ENCODE measurements at regions not wholly inside any gene's neighbourhood (a gene's known extent, or its start where the extent isn't known, plus 50 kb on each side); places are given as distances from the start of the nearest gene placed in this dataset.

GRCh38 chr5:167999182-167999581, 292.3 kb upstream of the WWC1 start:
- in situ Hi-C loops (cut with MboI; ENCODE audit: low sequenced_read_pairs) = no loop called here

- in situ Hi-C loops (cut with MboI; ENCODE audit: low sequenced_read_pairs) = no loop called here
These were observed 290.1 kb upstream of the WWC1 start for GRCh38 chr5:168001318-168001717.

DNA sequence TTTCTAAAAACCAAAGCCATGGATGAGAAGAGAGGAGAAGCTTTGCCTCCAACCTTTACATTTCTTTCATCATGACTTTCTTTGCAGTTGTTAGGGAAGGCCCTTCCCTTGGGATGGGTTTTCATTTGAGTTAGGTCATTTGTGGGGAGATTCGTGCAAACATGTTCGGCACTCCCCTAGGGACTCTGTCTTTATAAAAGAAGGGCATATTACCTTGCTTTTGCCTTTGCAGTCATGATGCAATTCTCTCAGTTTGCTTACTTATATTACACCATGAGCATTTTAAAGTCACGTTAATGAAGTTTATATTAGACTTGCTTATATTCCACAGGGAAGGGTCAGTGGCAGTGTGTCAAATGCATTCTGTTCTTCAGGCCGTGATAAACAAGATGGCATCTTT, 289.3 kb upstream of the WWC1 start:
- in situ Hi-C loops (cut with MboI; ENCODE audit: low sequenced_read_pairs) = no loop called here

DNA sequence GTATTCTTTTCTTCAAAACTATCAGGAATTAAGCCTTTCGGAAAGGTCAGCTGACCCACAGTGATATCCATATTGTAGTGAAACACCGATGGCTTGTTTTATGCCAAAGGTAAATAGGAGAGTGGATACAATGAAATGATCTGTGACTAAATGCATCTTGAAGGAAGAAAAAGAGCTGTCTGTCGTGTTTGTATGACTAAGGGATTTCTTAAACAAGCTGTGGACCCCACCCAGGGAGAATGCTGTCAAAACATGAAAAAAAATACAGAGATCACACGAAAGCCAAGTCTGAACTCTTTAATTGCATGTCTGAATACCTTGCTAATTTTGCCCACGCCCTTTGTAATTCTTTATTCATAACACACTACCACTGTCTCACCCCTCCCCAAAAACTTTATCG, 286.4 kb upstream of the WWC1 start:
- in situ Hi-C loops (cut with MboI; ENCODE audit: low sequenced_read_pairs) = no loop called here

- in situ Hi-C loops (cut with MboI; ENCODE audit: low sequenced_read_pairs) = no loop called here
These were observed 285.5 kb upstream of the WWC1 start for GRCh38 chr5:168005936-168006335.

- in situ Hi-C loops (cut with MboI; ENCODE audit: low sequenced_read_pairs) = no loop called here
These were observed 284.9 kb upstream of the WWC1 start for GRCh38 chr5:168006456-168007130.

GRCh38 chr5:168007286-168007685, 284.2 kb upstream of the WWC1 start:
- in situ Hi-C loops (cut with MboI; ENCODE audit: low sequenced_read_pairs) = no loop called here

- in situ Hi-C loops (cut with MboI; ENCODE audit: low sequenced_read_pairs) = no loop called here
These were observed 282.9 kb upstream of the WWC1 start for GRCh38 chr5:168008555-168008954.

DNA sequence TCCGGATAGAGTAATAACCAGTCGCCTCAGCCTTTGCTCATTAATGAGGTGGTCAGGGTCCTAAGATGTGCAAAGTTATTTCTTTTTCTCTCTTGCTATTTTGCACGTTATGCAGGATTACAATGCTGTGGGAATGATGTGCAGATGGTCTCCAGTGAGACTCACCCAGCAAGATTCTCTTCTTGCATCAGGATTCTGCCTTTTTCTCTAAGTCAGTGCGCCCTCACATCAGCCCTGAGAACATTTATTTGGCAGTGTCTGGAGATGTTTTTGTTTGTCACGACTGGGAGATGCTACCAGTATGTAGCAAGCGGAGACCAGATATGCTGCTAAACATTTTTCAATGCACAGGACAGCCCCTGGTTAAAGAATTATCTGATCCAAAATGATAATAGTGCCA, 280.3 kb upstream of the WWC1 start:
- in situ Hi-C loops (cut with MboI; ENCODE audit: low sequenced_read_pairs) = no loop called here

- in situ Hi-C loops (cut with MboI; ENCODE audit: low sequenced_read_pairs) = no loop called here
These were observed 279.4 kb upstream of the WWC1 start for GRCh38 chr5:168012006-168012405.

DNA sequence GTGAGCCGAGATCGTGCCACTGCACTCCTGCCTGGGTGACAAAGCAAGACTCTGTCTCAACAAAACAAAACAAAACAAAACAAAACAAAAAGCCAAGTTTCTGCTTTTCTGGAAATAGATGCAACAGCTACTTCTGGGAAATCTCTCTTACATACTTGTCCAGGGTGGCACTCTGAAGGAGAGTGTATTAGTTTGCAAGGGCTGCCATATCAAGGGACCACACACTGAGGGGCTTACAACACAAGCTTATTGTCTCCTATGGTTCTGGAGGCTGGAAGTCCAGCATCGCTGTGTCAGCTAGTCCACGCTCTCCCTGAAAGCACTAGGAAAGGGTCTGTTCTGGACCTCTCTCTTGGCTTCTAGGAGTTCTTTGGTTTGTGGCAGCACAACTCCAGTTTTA, 277.9 kb upstream of the WWC1 start:
- in situ Hi-C loops (cut with MboI; ENCODE audit: low sequenced_read_pairs) = no loop called here

DNA sequence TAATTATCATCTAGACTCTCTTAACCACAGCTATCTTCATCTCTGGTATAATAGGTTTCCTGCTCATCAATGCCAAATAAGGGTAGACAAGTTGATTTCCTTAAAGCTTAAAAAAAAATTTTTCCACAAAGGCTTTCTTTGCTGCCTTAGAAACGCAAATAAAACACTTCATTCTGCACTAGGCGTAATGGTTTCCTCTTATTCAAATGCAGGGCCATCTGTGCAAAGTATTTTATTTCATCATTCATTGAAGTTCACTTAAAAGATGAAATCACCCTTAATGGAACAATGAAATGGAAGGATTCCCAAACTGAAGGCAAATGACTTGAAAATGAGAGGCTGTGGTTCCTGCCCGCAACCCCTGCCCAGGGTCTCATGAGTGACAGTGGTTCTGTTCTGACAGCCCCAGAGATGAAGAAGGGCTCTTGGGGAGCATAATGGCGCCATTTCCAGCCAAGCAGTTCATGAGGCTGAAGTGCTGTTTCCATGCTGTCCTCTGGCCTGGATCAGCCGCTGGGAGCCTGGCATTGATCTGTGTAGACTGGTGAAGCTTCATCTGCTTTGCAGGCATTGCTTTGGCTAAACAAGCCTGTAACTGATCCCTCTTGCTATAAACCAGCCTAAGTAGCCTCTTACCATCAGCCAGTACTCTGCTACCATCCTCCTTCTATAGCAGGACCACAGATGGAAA, 276.9 kb upstream of the WWC1 start:
- in situ Hi-C loops (cut with MboI; ENCODE audit: low sequenced_read_pairs) = no loop called here

DNA sequence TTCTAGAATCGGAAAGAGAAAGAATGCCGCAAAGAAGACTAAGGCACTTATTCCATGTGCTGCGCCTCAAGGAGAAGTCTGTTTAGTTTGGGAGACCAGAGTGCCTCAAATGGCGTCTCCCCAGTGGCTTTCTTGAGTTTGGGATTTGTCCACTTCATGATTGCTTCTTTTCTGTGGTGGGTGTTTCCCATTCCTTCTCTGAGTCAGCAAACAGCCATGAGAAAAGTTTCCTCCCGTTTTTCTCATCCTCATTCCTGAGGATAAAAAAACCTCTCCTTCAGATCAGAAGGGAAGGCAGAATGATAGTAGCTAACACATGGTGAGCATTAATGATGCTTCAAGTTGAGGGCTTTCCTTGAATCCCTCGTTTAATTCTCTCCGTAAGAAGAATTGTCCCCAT, 275.9 kb upstream of the WWC1 start:
- in situ Hi-C loops (cut with MboI; ENCODE audit: low sequenced_read_pairs) = no loop called here

DNA sequence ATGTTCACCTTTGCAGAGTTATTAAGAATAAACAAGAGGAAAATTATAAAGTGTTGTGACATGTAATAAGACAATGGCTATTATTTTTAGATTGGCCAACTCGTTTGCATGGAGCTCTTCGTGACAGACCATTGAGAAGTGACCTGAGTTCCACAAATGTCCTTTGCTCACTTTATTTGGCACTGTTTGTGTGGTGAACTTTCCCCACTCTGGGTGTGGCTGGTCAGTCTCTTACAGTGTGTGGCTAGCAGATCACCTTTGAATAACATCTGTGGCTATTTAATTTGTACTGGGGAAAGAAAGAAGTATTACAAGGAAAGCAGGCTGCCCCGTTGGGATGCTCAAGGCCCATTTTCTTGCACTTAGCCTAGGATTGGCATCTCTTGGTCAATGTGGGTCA, 274.1 kb upstream of the WWC1 start:
- in situ Hi-C loops (cut with MboI; ENCODE audit: low sequenced_read_pairs) = no loop called here

DNA sequence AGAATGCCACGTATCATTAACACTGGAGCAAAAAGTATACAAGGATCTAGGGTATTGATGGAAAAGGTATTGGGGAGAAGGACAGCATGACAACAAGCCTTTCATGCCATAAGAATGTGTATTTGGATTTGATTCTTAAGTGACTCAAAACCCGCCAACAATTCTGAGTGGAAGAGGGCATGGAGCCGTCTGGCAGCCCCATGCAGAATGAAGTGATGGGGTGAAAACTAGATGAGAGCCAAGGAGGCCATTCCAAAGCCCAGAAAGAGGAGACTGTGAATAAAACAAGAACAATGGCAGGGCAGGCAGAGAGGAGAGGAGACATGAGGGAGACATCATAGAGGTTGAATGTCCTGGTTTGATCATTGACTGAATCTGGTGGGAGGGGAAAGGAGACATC, 272.3 kb upstream of the WWC1 start:
- in situ Hi-C loops (cut with MboI; ENCODE audit: low sequenced_read_pairs) = no loop called here

GRCh38 chr5:168020542-168021294, 270.7 kb upstream of the WWC1 start:
- in situ Hi-C loops (cut with MboI; ENCODE audit: low sequenced_read_pairs) = no loop called here

- in situ Hi-C loops (cut with MboI; ENCODE audit: low sequenced_read_pairs) = no loop called here
These were observed 268.8 kb upstream of the WWC1 start for GRCh38 chr5:168022446-168023169.

DNA sequence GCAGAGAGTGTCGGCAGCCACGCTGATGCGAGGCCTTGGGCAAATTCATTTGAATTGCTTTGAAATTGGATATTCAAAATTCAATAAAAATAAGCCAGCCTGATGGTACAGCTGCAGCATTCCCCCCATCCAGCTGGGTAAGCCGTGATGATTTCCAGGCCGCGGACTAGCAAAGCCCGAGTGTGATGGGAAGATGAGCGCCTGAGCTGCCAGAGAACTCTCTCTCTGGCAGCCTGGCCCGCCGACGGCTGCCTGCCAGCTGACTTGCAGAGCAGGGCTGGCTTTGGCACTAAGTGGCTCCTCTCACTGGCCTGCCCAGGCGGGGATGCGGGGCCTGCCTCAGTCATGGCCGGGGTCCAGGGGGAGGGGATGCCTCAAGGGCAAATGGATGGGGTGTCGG, 268.3 kb upstream of the WWC1 start:
- in situ Hi-C loops (cut with MboI; ENCODE audit: low sequenced_read_pairs) = no loop called here

DNA sequence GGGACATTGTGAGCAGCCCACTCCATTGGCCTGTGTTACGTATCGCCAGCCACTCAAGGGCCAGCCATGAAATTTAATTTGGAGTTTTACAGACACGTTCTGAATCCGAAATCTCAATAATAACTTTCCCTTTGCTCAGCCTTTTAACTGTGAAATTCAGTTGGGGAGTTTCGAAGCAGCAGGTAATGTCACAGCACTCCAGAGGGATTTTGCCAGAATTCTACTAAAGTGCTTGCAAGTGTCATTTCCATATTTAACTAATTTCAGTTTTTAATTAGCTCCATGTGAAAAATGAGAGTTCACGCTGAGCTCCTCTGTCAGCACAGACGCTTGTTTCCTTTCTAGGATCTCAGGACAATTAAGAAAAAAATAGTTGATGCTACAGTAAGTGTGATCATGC, 267.1 kb upstream of the WWC1 start:
- in situ Hi-C loops (cut with MboI; ENCODE audit: low sequenced_read_pairs) = no loop called here

DNA sequence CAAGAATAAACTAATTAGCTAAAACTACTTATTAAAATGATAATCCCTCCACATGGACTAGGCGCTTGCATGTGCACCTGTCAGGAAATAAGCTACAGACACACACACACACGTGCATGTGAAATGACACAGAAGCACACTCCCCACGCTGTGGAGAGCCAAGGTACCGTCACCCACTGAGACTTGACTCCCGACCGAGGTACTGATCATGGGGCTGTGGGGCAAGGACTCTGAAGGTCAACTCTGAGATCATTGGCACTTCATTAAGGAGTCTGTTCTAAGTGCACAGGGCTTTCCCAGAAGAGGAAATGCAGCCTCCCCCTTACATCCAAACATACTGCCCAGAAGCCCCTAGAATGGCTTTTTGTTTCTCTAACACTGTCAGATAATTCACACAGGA, 264.4 kb upstream of the WWC1 start:
- in situ Hi-C loops (cut with MboI; ENCODE audit: low sequenced_read_pairs) = no loop called here

GRCh38 chr5:168030912-168031311, 260.5 kb upstream of the WWC1 start:
- in situ Hi-C loops (cut with MboI; ENCODE audit: low sequenced_read_pairs) = no loop called here
